H1 (cell line): ENCODE measurements at regions not wholly inside any gene's neighbourhood (a gene's known extent, or its start where the extent isn't known, plus 50 kb on each side); places are given as distances from the start of the nearest gene placed in this dataset.

Experiments used
- ASH2L ChIP-seq: fragments of 200-600, 300-600 bp; sonication (generic); IDR thresholded peaks from one replicate; pipeline ENCODE4 v1.7.1; 2017; ENCODE audit warnings: low read length
- BACH1 ChIP-seq: IDR thresholded peaks from 2 replicates; pipeline ENCODE4 v1.6.1; 2012; ENCODE audit warnings: low read length, improper control_type of control experiment
- MAX ChIP-seq: IDR thresholded peaks from 2 replicates; pipeline ENCODE4 v1.6.1; 2012; ENCODE audit warnings: inconsistent platforms
- SIN3A ChIP-seq, 2 experiments: IDR thresholded peaks in 1 of 2; conservative IDR thresholded peaks in 1 of 2; 2 replicates each; pipeline ENCODE4 v1.6.1; 2011 to 2012; ENCODE audit warnings: low read length in 2 of 2, improper control_type of control experiment in 1 of 2, low read depth in 1 of 2, mild to moderate bottlenecking in 1 of 2
- ZNF274 ChIP-seq: IDR thresholded peaks from 2 replicates; pipeline ENCODE4 v1.7.0; 2012; ENCODE audit warnings: low read length, borderline replicate concordance; ENCODE audit errors: extremely low read depth
- TF ChIP-seq, protein P1 (sequence below): fragments of 300-600 bp; sonication (generic); IDR thresholded peaks from 2 replicates; pipeline ENCODE4 v1.7.1; 2012; ENCODE audit warnings: low read length, moderate library complexity, mild to moderate bottlenecking, inconsistent platforms; ENCODE audit not compliant: insufficient replicate concordance

DNA sequence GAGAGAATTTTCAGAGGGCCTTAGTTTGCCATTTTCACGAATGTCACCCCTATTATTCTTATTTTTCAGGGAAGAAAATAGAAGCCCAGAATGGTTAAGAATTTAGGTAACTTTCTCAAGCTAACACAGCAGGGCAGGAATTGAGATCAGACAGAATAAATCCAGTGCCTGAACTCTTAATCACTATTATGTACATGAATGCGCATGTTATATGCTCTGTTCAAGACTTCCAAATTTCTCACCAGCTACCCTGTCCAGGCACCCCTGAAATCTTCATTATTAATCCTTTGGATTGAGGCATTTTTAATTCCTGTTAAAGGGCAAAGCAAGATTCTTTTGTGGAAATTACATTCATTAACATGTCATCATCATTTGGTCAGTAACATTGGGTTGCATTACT, 218.4 kb downstream of the ACTR3 start (continued):
- TF ChIP-seq, protein P1, sequence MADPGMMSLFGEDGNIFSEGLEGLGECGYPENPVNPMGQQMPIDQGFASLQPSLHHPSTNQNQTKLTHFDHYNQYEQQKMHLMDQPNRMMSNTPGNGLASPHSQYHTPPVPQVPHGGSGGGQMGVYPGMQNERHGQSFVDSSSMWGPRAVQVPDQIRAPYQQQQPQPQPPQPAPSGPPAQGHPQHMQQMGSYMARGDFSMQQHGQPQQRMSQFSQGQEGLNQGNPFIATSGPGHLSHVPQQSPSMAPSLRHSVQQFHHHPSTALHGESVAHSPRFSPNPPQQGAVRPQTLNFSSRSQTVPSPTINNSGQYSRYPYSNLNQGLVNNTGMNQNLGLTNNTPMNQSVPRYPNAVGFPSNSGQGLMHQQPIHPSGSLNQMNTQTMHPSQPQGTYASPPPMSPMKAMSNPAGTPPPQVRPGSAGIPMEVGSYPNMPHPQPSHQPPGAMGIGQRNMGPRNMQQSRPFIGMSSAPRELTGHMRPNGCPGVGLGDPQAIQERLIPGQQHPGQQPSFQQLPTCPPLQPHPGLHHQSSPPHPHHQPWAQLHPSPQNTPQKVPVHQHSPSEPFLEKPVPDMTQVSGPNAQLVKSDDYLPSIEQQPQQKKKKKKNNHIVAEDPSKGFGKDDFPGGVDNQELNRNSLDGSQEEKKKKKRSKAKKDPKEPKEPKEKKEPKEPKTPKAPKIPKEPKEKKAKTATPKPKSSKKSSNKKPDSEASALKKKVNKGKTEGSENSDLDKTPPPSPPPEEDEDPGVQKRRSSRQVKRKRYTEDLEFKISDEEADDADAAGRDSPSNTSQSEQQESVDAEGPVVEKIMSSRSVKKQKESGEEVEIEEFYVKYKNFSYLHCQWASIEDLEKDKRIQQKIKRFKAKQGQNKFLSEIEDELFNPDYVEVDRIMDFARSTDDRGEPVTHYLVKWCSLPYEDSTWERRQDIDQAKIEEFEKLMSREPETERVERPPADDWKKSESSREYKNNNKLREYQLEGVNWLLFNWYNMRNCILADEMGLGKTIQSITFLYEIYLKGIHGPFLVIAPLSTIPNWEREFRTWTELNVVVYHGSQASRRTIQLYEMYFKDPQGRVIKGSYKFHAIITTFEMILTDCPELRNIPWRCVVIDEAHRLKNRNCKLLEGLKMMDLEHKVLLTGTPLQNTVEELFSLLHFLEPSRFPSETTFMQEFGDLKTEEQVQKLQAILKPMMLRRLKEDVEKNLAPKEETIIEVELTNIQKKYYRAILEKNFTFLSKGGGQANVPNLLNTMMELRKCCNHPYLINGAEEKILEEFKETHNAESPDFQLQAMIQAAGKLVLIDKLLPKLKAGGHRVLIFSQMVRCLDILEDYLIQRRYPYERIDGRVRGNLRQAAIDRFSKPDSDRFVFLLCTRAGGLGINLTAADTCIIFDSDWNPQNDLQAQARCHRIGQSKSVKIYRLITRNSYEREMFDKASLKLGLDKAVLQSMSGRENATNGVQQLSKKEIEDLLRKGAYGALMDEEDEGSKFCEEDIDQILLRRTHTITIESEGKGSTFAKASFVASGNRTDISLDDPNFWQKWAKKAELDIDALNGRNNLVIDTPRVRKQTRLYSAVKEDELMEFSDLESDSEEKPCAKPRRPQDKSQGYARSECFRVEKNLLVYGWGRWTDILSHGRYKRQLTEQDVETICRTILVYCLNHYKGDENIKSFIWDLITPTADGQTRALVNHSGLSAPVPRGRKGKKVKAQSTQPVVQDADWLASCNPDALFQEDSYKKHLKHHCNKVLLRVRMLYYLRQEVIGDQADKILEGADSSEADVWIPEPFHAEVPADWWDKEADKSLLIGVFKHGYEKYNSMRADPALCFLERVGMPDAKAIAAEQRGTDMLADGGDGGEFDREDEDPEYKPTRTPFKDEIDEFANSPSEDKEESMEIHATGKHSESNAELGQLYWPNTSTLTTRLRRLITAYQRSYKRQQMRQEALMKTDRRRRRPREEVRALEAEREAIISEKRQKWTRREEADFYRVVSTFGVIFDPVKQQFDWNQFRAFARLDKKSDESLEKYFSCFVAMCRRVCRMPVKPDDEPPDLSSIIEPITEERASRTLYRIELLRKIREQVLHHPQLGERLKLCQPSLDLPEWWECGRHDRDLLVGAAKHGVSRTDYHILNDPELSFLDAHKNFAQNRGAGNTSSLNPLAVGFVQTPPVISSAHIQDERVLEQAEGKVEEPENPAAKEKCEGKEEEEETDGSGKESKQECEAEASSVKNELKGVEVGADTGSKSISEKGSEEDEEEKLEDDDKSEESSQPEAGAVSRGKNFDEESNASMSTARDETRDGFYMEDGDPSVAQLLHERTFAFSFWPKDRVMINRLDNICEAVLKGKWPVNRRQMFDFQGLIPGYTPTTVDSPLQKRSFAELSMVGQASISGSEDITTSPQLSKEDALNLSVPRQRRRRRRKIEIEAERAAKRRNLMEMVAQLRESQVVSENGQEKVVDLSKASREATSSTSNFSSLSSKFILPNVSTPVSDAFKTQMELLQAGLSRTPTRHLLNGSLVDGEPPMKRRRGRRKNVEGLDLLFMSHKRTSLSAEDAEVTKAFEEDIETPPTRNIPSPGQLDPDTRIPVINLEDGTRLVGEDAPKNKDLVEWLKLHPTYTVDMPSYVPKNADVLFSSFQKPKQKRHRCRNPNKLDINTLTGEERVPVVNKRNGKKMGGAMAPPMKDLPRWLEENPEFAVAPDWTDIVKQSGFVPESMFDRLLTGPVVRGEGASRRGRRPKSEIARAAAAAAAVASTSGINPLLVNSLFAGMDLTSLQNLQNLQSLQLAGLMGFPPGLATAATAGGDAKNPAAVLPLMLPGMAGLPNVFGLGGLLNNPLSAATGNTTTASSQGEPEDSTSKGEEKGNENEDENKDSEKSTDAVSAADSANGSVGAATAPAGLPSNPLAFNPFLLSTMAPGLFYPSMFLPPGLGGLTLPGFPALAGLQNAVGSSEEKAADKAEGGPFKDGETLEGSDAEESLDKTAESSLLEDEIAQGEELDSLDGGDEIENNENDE: no peak
- no peak for TF ChIP-seq SIN3A (conservative IDR thresholded peaks at IDR 0.05 in 1 of 2, IDR thresholded peaks at IDR 0.05 in 1 of 2; ENCODE audit: low read depth in 1 of 2, low read length in 2 of 2)
- TF ChIP-seq BACH1: no peak
- TF ChIP-seq MAX: no peak
- no peak for TF ChIP-seq ASH2L
- no peak for TF ChIP-seq ZNF274
- TF ChIP-seq, all 59 proteins: peak for 0
